ENCODE measurements at regions not wholly inside any gene's neighbourhood (a gene's known extent, or its start where the extent isn't known, plus 50 kb on each side); places are given as distances from the start of the nearest gene placed in this dataset.

- Histone ChIP-seq H3K9me3 (no peaks in the 10 kb centered on the region), H3K27ac (no peak overlapping the region), H3K4me1 (no peaks in the 10 kb centered on the region), H3K36me3 (no peaks in the 10 kb centered on the region), H3K4me3 (no peak overlapping the region), H3K27me3 (no peaks in the 10 kb centered on the region)
- TF ChIP-seq CTCF (IDR thresholded peaks at IDR 0.05), result no peak
- TF ChIP-seq POLR2A (IDR thresholded peaks at IDR 0.05), result no peak
- ATAC-seq (no peak), DNase-seq (no peak)
- intact Hi-C loops (cut with DNase I), result no loop called here
- WGBS (ENCODE audit: insufficient coverage, low coverage, low lambda C conversion rate, missing lambda C conversion rate), result 54% methylated on average over 2 of the region's 2 CpGs
Observed at GRCh38 chr2:163171786-163172530, 333.4 kb upstream of the KCNH7 start.

- Histone ChIP-seq H3K4me3 (no peak overlapping the region), H3K4me1 (no peaks in the 10 kb centered on the region), H3K27ac (no peak overlapping the region), H3K27me3 (no peaks in the 10 kb centered on the region), H3K9me3 (no peaks in the 10 kb centered on the region), H3K36me3 (no peaks in the 10 kb centered on the region)
- WGBS (ENCODE audit: insufficient coverage, low coverage, low lambda C conversion rate, missing lambda C conversion rate), result no CpG with 5 or more reads among the region's 1 CpG
- DNase-seq, result no peak
- intact Hi-C loops (cut with DNase I), result no loop called here
- no peak for ATAC-seq
- TF ChIP-seq CTCF (IDR thresholded peaks at IDR 0.05), result no peak
- no peak for TF ChIP-seq POLR2A (IDR thresholded peaks at IDR 0.05)
Observed at GRCh38 chr2:163157891-163158496, 319.4 kb upstream of the KCNH7 start.

GRCh38 chr2:163157411-163157810 is 318.8 kb upstream of the KCNH7 start:
- no peak for TF ChIP-seq CTCF (IDR thresholded peaks at IDR 0.05)
- TF ChIP-seq POLR2A (IDR thresholded peaks at IDR 0.05), result no peak
- DNase-seq (no peak), ATAC-seq (no peak)
- H3K27ac ChIP-seq, result no peak overlapping the region
- intact Hi-C loops (cut with DNase I), result no loop called here
- H3K4me3 ChIP-seq, result no peak overlapping the region
- H3K36me3 ChIP-seq, result no peaks in the 10 kb centered on the region
- WGBS (ENCODE audit: insufficient coverage, low coverage, low lambda C conversion rate, missing lambda C conversion rate), result 82% methylated on average over 2 of the region's 2 CpGs
- H3K27me3 ChIP-seq, result no peaks in the 10 kb centered on the region
- no peaks in the 10 kb centered on the region for H3K9me3 ChIP-seq
- no peaks in the 10 kb centered on the region for H3K4me1 ChIP-seq

- DNase-seq (no peak), ATAC-seq (no peak)
- intact Hi-C loops (cut with DNase I), result no loop called here
- Histone ChIP-seq H3K36me3 (no peaks in the 10 kb centered on the region), H3K4me1 (no peaks in the 10 kb centered on the region), H3K4me3 (no peak overlapping the region), H3K27ac (no peak overlapping the region), H3K27me3 (no peaks in the 10 kb centered on the region), H3K9me3 (no peaks in the 10 kb centered on the region)
- 69% methylated on average over 2 of the region's 2 CpGs for WGBS (ENCODE audit: insufficient coverage, low coverage, low lambda C conversion rate, missing lambda C conversion rate)
- TF ChIP-seq CTCF (IDR thresholded peaks at IDR 0.05) (no peak), POLR2A (IDR thresholded peaks at IDR 0.05) (no peak)
Observed at GRCh38 chr2:163155925-163156324, 317.4 kb upstream of the KCNH7 start.
